ENCODE measurements at regions not wholly inside any gene's neighbourhood (a gene's known extent, or its start where the extent isn't known, plus 50 kb on each side); places are given as distances from the start of the nearest gene placed in this dataset.

DNA sequence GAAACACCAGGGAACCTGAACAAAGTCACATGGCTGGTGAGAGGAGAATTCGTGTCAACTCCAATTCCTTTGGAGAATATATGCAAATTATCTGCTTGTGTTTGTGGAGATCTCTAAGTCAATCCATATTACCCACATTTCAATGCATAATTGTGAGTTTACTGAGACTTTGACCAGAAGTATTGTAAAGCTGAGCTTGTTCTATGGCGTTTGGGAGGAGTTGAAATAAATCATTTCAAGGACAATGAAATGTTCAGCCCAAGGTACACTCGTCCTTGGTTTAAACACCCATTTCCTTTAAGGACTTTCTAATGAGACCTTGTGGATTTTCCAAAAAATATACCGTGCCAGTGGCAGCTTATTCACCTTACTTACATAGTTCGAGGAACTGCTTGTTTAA, 186.6 kb upstream of the HDAC9 start:
- H4K8ac ChIP-seq (ENCODE audit: low read depth in 2 of 2, low read length in 2 of 2): no peak overlapping the region
- no peaks in the 10 kb centered on the region for H3K36me3 ChIP-seq (ENCODE audit: control insufficient read depth, insufficient read depth, low read length)
- peak overlapping the region; percentile 91 for H2BK20ac ChIP-seq (ENCODE audit: low read depth, low read length)
- H3K4ac ChIP-seq (ENCODE audit: low read depth, low read length): peak overlapping the region; percentile 49; the same call in 1 of the 2 replicates
- H2AK5ac ChIP-seq (ENCODE audit: low read depth, low read length): no peak overlapping the region; the same call in 1 of the 2 replicates
- no peaks in the 10 kb centered on the region for H3K79me1 ChIP-seq (ENCODE audit: low read depth in 1 of 2, low read length in 2 of 2)
- no peak overlapping the region for H3K56ac ChIP-seq (ENCODE audit: extremely low read depth, insufficient read depth, low read length)
- ChIA-PET POLR2A (ENCODE audit: unreplicated experiment) (no interaction called here), CTCF (no interaction called here)
- no CpG with 5 or more reads among the region's 5 CpGs for WGBS, 2 experiments (ENCODE audit: extremely low coverage in 2 of 2, insufficient read length in 1 of 2)
- no peaks in the 10 kb centered on the region for H3K9me1 ChIP-seq (ENCODE audit: insufficient read depth, low read length)
- no peak overlapping the region for H3K4me2 ChIP-seq (ENCODE audit: low read depth, low read length)
- no peak overlapping the region for H2BK5ac ChIP-seq (ENCODE audit: low read depth, low read length, poor library complexity, severe bottlenecking)
- no peak overlapping the region for H2BK15ac ChIP-seq (ENCODE audit: low read depth, low read length)
- in situ Hi-C loops (cut with MboI; ENCODE audit: low sequenced_read_pairs): no loop called here
- H4K91ac ChIP-seq (ENCODE audit: insufficient read depth, low read depth, low read length): no peak overlapping the region
- H3K4me3 ChIP-seq (ENCODE audit: insufficient read depth, low read depth, low read length): no peak overlapping the region
- no peak overlapping the region for H3K9ac ChIP-seq (ENCODE audit: low read depth, low read length)
- H3K23ac ChIP-seq (ENCODE audit: low read depth, low read length): peak overlapping the region; percentile 71; the same call in 1 of the 2 replicates
- BruUV-seq (replicated peaks): no TSS peak
- no peak overlapping the region for H2AFZ ChIP-seq (replicated peaks; ENCODE audit: low read length, poor library complexity)
- H3K27me3 ChIP-seq (ENCODE audit: control insufficient read depth, insufficient read depth, low read length): peaks cover 3% of the 10 kb centered on the region; the same call in 1 of the 2 replicates
- ATAC-seq (ENCODE audit: low read depth): peak; percentile 21; the same call in 1 of the 2 replicates
- H3K4me1 ChIP-seq (ENCODE audit: control insufficient read depth, insufficient read depth, low read length): no peaks in the 10 kb centered on the region
- H4K5ac ChIP-seq (ENCODE audit: low read depth, low read length): no peak overlapping the region
- no peak for DNase-seq
- H2BK120ac ChIP-seq (ENCODE audit: low read depth, low read length): peak overlapping the region; percentile 76
- no peaks in the 10 kb centered on the region for H4K20me1 ChIP-seq (ENCODE audit: insufficient read depth, low read length)
- no peak for TF ChIP-seq CHD1 (IDR thresholded peaks at IDR 0.05; ENCODE audit: low read depth, low read length)
- no peak for TF ChIP-seq RFX5 (IDR thresholded peaks at IDR 0.05; ENCODE audit: low read depth, low read length)
- no peak for TF ChIP-seq RCOR1 (IDR thresholded peaks at IDR 0.05; ENCODE audit: insufficient replicate concordance, low read length)
- no peak for TF ChIP-seq BHLHE40 (IDR thresholded peaks at IDR 0.05; ENCODE audit: low read depth, low read length)
- TF ChIP-seq, protein P1, sequence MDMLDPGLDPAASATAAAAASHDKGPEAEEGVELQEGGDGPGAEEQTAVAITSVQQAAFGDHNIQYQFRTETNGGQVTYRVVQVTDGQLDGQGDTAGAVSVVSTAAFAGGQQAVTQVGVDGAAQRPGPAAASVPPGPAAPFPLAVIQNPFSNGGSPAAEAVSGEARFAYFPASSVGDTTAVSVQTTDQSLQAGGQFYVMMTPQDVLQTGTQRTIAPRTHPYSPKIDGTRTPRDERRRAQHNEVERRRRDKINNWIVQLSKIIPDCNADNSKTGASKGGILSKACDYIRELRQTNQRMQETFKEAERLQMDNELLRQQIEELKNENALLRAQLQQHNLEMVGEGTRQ (IDR thresholded peaks at IDR 0.05; ENCODE audit: low read depth, low read length): no peak
- TF ChIP-seq SMC3 (IDR thresholded peaks at IDR 0.05; ENCODE audit: low read depth, low read length): no peak
- no peak for TF ChIP-seq FOS (IDR thresholded peaks at IDR 0.05; ENCODE audit: low read depth, low read length)
- TF ChIP-seq, protein P2, sequence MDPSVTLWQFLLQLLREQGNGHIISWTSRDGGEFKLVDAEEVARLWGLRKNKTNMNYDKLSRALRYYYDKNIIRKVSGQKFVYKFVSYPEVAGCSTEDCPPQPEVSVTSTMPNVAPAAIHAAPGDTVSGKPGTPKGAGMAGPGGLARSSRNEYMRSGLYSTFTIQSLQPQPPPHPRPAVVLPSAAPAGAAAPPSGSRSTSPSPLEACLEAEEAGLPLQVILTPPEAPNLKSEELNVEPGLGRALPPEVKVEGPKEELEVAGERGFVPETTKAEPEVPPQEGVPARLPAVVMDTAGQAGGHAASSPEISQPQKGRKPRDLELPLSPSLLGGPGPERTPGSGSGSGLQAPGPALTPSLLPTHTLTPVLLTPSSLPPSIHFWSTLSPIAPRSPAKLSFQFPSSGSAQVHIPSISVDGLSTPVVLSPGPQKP (IDR thresholded peaks at IDR 0.05; ENCODE audit: borderline replicate concordance, low read depth, low read length): no peak
- TF ChIP-seq MAZ (IDR thresholded peaks at IDR 0.05; ENCODE audit: borderline replicate concordance, low read depth, low read length): no peak
- no peak for TF ChIP-seq POLR2A (IDR thresholded peaks at IDR 0.05; ENCODE audit: low read depth, low read length)
- TF ChIP-seq MAFK (IDR thresholded peaks at IDR 0.05; ENCODE audit: low read depth, low read length): no peak
- no peak for TF ChIP-seq MXI1 (IDR thresholded peaks at IDR 0.05; ENCODE audit: borderline replicate concordance, low read depth, low read length)
- no peak for TF ChIP-seq RAD21 (IDR thresholded peaks at IDR 0.05; ENCODE audit: low read length)
- TF ChIP-seq, protein P3, sequence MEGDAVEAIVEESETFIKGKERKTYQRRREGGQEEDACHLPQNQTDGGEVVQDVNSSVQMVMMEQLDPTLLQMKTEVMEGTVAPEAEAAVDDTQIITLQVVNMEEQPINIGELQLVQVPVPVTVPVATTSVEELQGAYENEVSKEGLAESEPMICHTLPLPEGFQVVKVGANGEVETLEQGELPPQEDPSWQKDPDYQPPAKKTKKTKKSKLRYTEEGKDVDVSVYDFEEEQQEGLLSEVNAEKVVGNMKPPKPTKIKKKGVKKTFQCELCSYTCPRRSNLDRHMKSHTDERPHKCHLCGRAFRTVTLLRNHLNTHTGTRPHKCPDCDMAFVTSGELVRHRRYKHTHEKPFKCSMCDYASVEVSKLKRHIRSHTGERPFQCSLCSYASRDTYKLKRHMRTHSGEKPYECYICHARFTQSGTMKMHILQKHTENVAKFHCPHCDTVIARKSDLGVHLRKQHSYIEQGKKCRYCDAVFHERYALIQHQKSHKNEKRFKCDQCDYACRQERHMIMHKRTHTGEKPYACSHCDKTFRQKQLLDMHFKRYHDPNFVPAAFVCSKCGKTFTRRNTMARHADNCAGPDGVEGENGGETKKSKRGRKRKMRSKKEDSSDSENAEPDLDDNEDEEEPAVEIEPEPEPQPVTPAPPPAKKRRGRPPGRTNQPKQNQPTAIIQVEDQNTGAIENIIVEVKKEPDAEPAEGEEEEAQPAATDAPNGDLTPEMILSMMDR (conservative IDR thresholded peaks at IDR 0.05; ENCODE audit: low read depth, low read length): no peak
- TF ChIP-seq CEBPB (IDR thresholded peaks at IDR 0.05; ENCODE audit: low read depth, low read length): no peak
- dilution Hi-C loops (cut with HindIII; ENCODE audit: low sequenced_read_pairs, unreplicated experiment): no loop called here
- H3K27ac ChIP-seq (ENCODE audit: insufficient read depth, low read length): no peak overlapping the region
- H3K18ac ChIP-seq (ENCODE audit: low read depth, low read length): peak overlapping the region; percentile 24; the same call in 1 of the 2 replicates
- no peak overlapping the region for H2AK9ac ChIP-seq (replicated peaks; ENCODE audit: low read depth, low read length, poor library complexity)
- H3K9me3 ChIP-seq (ENCODE audit: control insufficient read depth, insufficient read depth, low read length): no peaks in the 10 kb centered on the region
- intact Hi-C loops (cut with micrococcal nuclease): no loop called here
- H3K14ac ChIP-seq (replicated peaks; ENCODE audit: low read depth, low read length): no peak overlapping the region; the same call in 1 of the 2 replicates

Data from IMR-90 (cell line).